ENCODE measurements at regions not wholly inside any gene's neighbourhood (a gene's known extent, or its start where the extent isn't known, plus 50 kb on each side); places are given as distances from the start of the nearest gene placed in this dataset.

DNA sequence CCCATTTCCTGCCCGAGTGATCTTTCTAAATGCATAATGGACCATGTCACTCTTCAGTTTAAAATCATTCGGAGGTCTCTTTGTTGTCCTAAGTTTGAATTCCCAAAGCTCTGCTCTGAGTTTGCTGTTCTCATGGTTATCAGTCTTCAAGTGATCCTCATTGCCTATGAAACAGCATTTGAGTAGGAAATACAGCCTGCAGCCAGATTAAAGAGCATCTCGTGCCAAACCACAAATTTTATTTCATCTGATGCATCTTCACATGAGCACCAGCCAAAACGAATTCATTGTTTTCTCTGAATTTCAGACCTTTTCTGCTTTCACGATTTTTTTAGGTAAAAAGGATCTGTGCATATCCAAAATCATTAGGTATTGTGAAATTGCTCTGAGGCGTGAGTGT lies 299.6 kb downstream of the TDRD3 start:
- TF ChIP-seq, protein P1, sequence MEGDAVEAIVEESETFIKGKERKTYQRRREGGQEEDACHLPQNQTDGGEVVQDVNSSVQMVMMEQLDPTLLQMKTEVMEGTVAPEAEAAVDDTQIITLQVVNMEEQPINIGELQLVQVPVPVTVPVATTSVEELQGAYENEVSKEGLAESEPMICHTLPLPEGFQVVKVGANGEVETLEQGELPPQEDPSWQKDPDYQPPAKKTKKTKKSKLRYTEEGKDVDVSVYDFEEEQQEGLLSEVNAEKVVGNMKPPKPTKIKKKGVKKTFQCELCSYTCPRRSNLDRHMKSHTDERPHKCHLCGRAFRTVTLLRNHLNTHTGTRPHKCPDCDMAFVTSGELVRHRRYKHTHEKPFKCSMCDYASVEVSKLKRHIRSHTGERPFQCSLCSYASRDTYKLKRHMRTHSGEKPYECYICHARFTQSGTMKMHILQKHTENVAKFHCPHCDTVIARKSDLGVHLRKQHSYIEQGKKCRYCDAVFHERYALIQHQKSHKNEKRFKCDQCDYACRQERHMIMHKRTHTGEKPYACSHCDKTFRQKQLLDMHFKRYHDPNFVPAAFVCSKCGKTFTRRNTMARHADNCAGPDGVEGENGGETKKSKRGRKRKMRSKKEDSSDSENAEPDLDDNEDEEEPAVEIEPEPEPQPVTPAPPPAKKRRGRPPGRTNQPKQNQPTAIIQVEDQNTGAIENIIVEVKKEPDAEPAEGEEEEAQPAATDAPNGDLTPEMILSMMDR (IDR thresholded peaks at IDR 0.05), result no peak
- TF ChIP-seq POLR2A (IDR thresholded peaks at IDR 0.05) (no peak), POLR2AphosphoS5 (IDR thresholded peaks at IDR 0.05) (no peak)

Data from breast epithelium (tissue), 3 donors.